ENCODE measurements at regions not wholly inside any gene's neighbourhood (a gene's known extent, or its start where the extent isn't known, plus 50 kb on each side); places are given as distances from the start of the nearest gene placed in this dataset.

- Mint-ChIP-seq H3K9me3 (peaks cover 9% of the 10 kb centered on the region), H3K4me1 (no peaks in the 10 kb centered on the region), H3K4me3 (no peak overlapping the region), H3K27ac (no peak overlapping the region), H3K36me3 (no peaks in the 10 kb centered on the region), H3K27me3 (no peaks in the 10 kb centered on the region)
- CTCF ChIA-PET, result no interaction called here
- no peak for DNase-seq
Observed at GRCh38 chr13:55500694-55501093, 1640.0 kb upstream of the PRR20A start.

GRCh38 chr13:55516610-55517009 is 1624.1 kb upstream of the PRR20A start:
- Mint-ChIP-seq H3K27me3 (no peaks in the 10 kb centered on the region), H3K4me3 (no peak overlapping the region), H3K27ac (no peak overlapping the region), H3K4me1 (no peaks in the 10 kb centered on the region), H3K36me3 (no peaks in the 10 kb centered on the region), H3K9me3 (peaks cover 4% of the 10 kb centered on the region)
- CTCF ChIA-PET, result no interaction called here
- no peak for DNase-seq

DNA sequence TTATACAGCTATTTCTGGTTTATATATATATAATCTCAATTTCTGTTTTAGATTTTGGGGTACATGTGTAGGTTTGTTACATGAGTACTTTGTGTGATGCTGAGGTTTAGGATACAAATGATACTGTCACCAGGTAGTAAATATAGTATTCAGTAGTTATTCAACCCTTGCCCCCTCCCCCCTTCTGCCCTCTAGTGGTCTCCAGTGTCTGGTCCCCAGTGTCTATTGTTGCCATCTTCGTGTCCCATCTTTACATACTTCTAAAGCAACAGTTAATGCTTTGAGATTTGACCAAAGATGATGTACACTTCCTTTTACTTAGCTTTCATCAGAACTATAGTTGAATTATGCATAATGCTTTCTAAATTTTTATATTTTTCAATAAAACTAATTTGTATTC is 1623.4 kb upstream of the PRR20A start:
- no peak overlapping the region for H3K27ac Mint-ChIP-seq
- no peaks in the 10 kb centered on the region for H3K36me3 Mint-ChIP-seq
- no peaks in the 10 kb centered on the region for H3K27me3 Mint-ChIP-seq
- H3K9me3 Mint-ChIP-seq, result peaks cover 4% of the 10 kb centered on the region
- no peaks in the 10 kb centered on the region for H3K4me1 Mint-ChIP-seq
- no peak overlapping the region for H3K4me3 Mint-ChIP-seq
- CTCF ChIA-PET, result no interaction called here
- no peak for DNase-seq

GRCh38 chr13:55528434-55528833 is 1612.3 kb upstream of the PRR20A start:
- no peak for DNase-seq
- Mint-ChIP-seq H3K9me3 (peaks cover 3% of the 10 kb centered on the region), H3K27ac (no peak overlapping the region), H3K4me1 (no peaks in the 10 kb centered on the region), H3K4me3 (no peak overlapping the region), H3K27me3 (no peaks in the 10 kb centered on the region), H3K36me3 (no peaks in the 10 kb centered on the region)
- CTCF ChIA-PET, result no interaction called here

GRCh38 chr13:55534306-55534705 is 1606.4 kb upstream of the PRR20A start:
- no peak overlapping the region for H3K27ac Mint-ChIP-seq
- H3K36me3 Mint-ChIP-seq, result no peaks in the 10 kb centered on the region
- CTCF ChIA-PET, result no interaction called here
- peaks cover 5% of the 10 kb centered on the region for H3K9me3 Mint-ChIP-seq
- H3K4me3 Mint-ChIP-seq, result no peak overlapping the region
- no peak for DNase-seq
- H3K4me1 Mint-ChIP-seq, result no peaks in the 10 kb centered on the region
- no peaks in the 10 kb centered on the region for H3K27me3 Mint-ChIP-seq

DNA sequence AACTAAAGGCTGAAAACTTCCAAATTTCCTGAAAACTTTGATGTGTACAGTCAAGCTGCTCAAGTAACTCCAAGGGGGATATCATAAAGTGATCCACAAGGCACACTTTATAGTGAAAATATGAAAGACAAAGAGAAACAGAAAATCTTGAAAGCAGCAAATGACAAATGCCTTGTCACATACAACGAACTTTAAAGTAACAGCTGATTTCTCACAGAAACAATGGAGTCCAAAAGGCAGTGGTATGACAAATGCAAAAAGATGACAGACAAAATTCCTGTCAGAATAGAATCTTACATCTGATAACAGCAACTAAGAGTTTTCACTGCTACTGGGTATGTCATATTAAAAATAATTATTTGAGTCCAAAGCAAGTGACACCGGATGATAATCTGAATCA is 1602.3 kb upstream of the PRR20A start:
- H3K4me3 Mint-ChIP-seq, result no peak overlapping the region
- H3K36me3 Mint-ChIP-seq, result no peaks in the 10 kb centered on the region
- H3K9me3 Mint-ChIP-seq, result peaks cover 2% of the 10 kb centered on the region
- H3K27ac Mint-ChIP-seq, result no peak overlapping the region
- no peaks in the 10 kb centered on the region for H3K4me1 Mint-ChIP-seq
- DNase-seq, result no peak
- no peaks in the 10 kb centered on the region for H3K27me3 Mint-ChIP-seq
- CTCF ChIA-PET, result no interaction called here

- CTCF ChIA-PET, result no interaction called here
- no peak overlapping the region for H3K27ac Mint-ChIP-seq
- H3K27me3 Mint-ChIP-seq, result no peaks in the 10 kb centered on the region
- H3K9me3 Mint-ChIP-seq, result no peaks in the 10 kb centered on the region
- no peak overlapping the region for H3K4me3 Mint-ChIP-seq
- no peak for DNase-seq
- no peaks in the 10 kb centered on the region for H3K36me3 Mint-ChIP-seq
- no peaks in the 10 kb centered on the region for H3K4me1 Mint-ChIP-seq
Observed at GRCh38 chr13:55543053-55543452, 1597.7 kb upstream of the PRR20A start.

DNA sequence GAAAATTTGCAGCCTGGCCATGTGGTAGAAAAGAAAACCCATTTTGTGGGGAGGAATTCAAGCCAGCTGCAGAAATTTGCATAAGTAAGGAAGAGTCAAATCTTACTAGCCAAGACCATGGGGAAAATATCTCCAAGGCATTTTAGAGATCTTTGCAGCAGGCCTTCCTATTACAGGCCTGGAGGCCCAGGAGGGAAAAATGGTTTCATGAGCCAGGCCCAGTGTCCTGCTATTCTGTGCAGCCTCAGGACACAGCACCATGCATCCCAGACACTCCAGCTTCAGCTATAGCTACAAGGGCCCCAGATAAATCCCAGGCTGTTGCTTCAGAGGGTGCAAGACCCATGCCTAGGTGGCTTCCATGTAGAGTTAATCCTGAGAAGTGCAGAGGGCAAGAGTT is 1590.1 kb upstream of the PRR20A start:
- peaks cover 15% of the 10 kb centered on the region for H3K9me3 Mint-ChIP-seq
- CTCF ChIA-PET, result no interaction called here
- no peak overlapping the region for H3K27ac Mint-ChIP-seq
- H3K4me3 Mint-ChIP-seq, result no peak overlapping the region
- no peak for DNase-seq
- H3K4me1 Mint-ChIP-seq, result no peaks in the 10 kb centered on the region
- H3K27me3 Mint-ChIP-seq, result no peaks in the 10 kb centered on the region
- H3K36me3 Mint-ChIP-seq, result no peaks in the 10 kb centered on the region

DNA sequence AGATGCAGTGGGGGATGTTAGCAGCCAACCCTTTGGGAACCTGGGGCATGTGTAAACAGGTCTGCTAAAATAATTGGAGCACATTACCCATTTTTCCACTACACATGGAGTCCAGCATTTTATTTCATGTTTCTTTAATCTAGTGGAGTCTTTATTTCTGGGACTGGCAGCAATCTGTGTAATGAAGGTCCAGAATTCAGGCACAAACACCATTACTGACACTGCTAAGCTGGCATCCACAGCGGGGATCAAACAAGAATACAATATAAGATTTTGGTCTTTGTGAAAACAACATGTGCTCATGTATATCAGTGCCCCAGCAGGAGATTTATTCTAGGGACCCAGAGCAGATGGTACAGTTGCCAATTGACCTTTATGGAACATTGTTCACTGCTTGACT is 1587.0 kb upstream of the PRR20A start:
- Mint-ChIP-seq H3K36me3 (no peaks in the 10 kb centered on the region), H3K27me3 (no peaks in the 10 kb centered on the region), H3K27ac (no peak overlapping the region), H3K4me1 (no peaks in the 10 kb centered on the region), H3K4me3 (no peak overlapping the region), H3K9me3 (peaks cover 17% of the 10 kb centered on the region)
- CTCF ChIA-PET, result no interaction called here
- no peak for DNase-seq

DNA sequence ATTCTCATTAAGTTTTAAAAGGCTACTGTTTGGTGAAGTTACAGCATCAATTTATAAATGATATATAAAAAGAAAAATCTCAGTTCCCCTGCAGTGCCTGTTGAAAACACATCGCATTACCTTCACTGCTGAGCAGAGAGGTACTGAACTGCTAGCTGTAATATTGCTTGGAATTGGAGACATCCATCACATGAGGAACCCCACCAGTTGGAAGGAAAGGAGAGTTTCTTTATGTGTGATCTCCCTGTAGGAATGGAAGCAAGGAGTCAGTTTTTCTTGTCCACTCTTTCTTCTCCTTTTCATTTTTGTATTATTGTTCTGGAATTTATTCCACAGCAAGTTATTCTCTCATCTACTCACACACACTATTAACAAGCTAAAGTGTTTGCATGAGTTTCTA is 1586.0 kb upstream of the PRR20A start:
- no peak for DNase-seq
- H3K4me1 Mint-ChIP-seq, result no peaks in the 10 kb centered on the region
- H3K27me3 Mint-ChIP-seq, result no peaks in the 10 kb centered on the region
- no peaks in the 10 kb centered on the region for H3K36me3 Mint-ChIP-seq
- CTCF ChIA-PET, result no interaction called here
- H3K9me3 Mint-ChIP-seq, result peaks cover 17% of the 10 kb centered on the region
- H3K27ac Mint-ChIP-seq, result no peak overlapping the region
- H3K4me3 Mint-ChIP-seq, result no peak overlapping the region

DNA sequence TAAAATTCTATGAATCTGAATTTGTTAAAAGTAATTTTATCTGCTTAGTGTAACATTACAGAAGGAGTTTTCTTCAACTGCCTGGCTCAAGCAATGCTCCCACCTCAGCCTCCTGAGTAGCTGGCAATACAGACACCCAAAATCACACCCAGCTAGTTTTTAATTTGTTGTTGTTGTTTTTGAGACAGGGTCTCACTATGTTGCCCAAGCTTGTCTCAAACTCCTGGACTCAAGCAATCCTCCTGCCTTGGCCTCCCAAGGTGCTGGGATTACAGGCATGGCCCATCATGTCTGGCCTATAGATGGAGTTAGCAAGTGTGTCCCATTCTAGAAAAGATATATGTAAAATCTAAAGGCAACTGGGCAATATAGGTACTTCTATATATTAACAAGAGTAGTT is 1580.4 kb upstream of the PRR20A start:
- Mint-ChIP-seq H3K4me3 (no peak overlapping the region), H3K27me3 (no peaks in the 10 kb centered on the region), H3K9me3 (peaks cover 2% of the 10 kb centered on the region), H3K4me1 (no peaks in the 10 kb centered on the region), H3K27ac (no peak overlapping the region), H3K36me3 (no peaks in the 10 kb centered on the region)
- CTCF ChIA-PET, result no interaction called here
- no peak for DNase-seq

- Mint-ChIP-seq H3K27me3 (no peaks in the 10 kb centered on the region), H3K4me1 (no peaks in the 10 kb centered on the region), H3K4me3 (no peak overlapping the region), H3K9me3 (peaks cover 4% of the 10 kb centered on the region), H3K36me3 (no peaks in the 10 kb centered on the region), H3K27ac (no peak overlapping the region)
- no peak for DNase-seq
- CTCF ChIA-PET, result no interaction called here
Observed at GRCh38 chr13:55563267-55563666, 1577.5 kb upstream of the PRR20A start.

GRCh38 chr13:55566334-55566733 is 1574.4 kb upstream of the PRR20A start:
- Mint-ChIP-seq H3K36me3 (no peaks in the 10 kb centered on the region), H3K4me3 (no peak overlapping the region), H3K4me1 (no peaks in the 10 kb centered on the region), H3K27me3 (no peaks in the 10 kb centered on the region), H3K27ac (no peak overlapping the region), H3K9me3 (peaks cover 4% of the 10 kb centered on the region)
- CTCF ChIA-PET, result no interaction called here
- no peak for DNase-seq

DNA sequence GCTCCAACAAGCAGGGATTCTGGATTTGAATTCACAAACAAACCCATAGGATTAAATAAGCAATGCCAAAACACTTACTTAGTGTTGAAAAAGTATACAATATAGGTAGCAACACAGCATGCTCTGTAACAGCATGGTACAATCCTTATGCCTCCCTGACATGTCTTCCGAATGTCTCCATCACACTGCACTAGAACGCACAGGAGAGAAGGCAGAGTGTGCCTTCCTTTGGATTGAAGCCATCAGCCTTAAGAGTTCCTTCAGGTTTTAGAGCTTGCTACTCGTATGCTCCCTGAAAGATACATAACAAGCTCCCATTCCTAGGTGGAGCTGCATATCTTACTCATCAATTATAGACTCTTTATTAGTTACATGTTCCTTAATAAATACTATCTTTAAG is 1573.9 kb upstream of the PRR20A start:
- Mint-ChIP-seq H3K4me1 (no peaks in the 10 kb centered on the region), H3K27me3 (no peaks in the 10 kb centered on the region)
- CTCF ChIA-PET, result no interaction called here

GRCh38 chr13:55567721-55568625 is 1572.7 kb upstream of the PRR20A start:
- CTCF ChIA-PET, result no interaction called here
- H3K4me1 Mint-ChIP-seq, result no peaks in the 10 kb centered on the region
- H3K27me3 Mint-ChIP-seq, result no peaks in the 10 kb centered on the region
- H3K4me3 Mint-ChIP-seq, result no peak overlapping the region
- no peaks in the 10 kb centered on the region for H3K36me3 Mint-ChIP-seq
- peaks cover 4% of the 10 kb centered on the region for H3K9me3 Mint-ChIP-seq
- H3K27ac Mint-ChIP-seq, result no peak overlapping the region
- DNase-seq, result no peak

More for the DNA sequence above, 1573.9 kb upstream of the PRR20A start:
- peaks cover 4% of the 10 kb centered on the region for H3K9me3 Mint-ChIP-seq
- H3K36me3 Mint-ChIP-seq, result no peaks in the 10 kb centered on the region
- no peak overlapping the region for H3K27ac Mint-ChIP-seq
- no peak for DNase-seq
- H3K4me3 Mint-ChIP-seq, result no peak overlapping the region

DNA sequence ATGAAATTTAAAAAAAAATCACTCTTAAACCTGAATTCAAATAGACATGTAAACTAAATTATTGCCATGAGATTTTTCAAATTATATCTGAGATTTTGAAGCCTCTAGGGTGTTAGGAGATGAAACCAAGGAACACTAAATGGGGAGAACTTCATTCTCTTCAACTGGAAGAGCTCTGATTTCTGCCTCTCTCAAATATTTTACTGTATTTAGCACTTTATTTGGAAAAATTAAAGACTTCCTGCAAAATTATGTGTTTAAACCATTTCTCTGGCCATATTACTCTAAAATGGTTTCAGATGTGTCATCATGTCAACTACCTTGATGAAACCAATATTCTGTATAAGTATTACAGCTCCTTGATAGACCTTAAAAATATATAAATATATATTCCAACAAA is 1571.6 kb upstream of the PRR20A start:
- Mint-ChIP-seq H3K27me3 (no peaks in the 10 kb centered on the region), H3K4me3 (no peak overlapping the region), H3K4me1 (no peaks in the 10 kb centered on the region), H3K27ac (no peak overlapping the region), H3K9me3 (peaks cover 4% of the 10 kb centered on the region), H3K36me3 (no peaks in the 10 kb centered on the region)
- CTCF ChIA-PET, result no interaction called here
- DNase-seq, result no peak

Data from activated naive CD4-positive, alpha-beta T cell treated with anti-CD3 and anti-CD28 coated beads, Interleukin-2, amount 10 ng/mL, durations not matched to agents 7 days and 5 days (primary cell).